ENCODE measurements at regions not wholly inside any gene's neighbourhood (a gene's known extent, or its start where the extent isn't known, plus 50 kb on each side); places are given as distances from the start of the nearest gene placed in this dataset.
"Not testable (repeated sequence)": the region's sequence is repeated elsewhere in the genome, so short reads cannot be mapped to it uniquely, and the experiment has no call there.

DNA sequence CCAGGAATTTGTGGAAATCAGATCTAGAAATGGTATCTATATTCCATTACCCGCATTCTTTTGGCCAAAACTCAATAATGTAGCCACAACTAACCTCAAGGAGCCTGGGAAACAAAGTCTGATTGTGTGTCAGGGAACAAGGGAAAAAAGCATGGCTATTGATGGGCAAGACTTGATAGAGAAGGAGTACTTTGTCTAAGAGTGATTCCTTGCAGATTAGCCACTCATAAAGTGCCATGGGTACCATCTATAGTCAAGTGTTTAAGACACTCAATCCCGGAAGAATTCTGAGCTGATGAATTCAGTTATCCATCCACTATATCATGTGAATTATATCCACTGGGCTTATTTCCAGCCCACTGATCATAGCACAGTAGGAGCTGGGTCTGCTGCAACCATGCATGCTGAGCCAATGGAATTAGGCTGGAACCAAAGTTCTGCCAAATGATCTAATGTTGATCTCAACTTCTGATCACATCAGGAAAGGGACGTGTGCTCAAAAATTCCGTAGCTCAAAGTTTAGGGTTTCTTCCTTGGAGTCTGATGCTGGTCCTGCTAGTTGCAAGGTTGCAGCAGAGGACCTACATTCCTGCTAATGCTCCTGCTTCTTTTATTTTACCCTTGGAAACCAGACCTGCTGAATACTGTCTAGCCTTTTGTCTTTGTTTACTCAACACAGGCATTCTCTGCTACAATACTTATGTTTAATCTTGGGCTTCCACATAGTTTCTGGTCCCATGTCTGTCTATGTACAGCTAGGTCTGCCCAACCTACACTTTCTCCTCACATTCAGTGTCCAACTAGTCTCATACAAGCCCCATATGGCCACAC is 629.7 kb downstream of the IRS1 start:
- DNase-seq (ENCODE audit: low read depth in 2 of 2): no peak

DNA sequence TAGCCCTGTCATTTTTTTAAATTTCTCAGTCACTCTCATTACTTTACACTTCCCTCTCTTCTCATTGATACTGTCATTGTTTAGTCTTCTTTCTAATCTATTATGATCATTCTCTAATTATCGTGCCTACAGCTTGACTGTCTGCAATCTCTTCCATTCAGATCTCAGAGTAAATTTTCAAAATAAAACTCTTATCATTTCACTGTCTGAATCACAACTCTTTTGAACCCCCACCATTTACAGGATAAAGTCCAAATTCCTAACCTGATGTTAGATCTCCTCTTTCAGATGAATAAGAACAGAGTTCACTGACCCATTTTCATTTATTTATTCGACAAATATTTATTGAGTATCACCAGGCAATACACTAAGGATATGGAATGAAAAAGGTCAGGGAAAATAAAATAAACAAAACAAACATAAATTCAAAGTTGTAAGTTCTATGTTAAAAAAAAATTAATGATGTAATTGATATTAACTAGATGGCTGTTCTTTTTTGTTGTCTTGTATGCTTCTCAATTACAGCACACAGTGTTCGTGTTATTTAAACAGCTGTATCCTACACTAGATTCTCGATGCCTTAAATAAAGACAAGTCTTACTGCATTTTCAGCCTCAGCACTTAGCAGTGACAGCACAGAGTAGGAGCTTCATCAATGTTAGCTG is 631.0 kb downstream of the IRS1 start:
- no peak for DNase-seq (ENCODE audit: low read depth in 2 of 2)

DNA sequence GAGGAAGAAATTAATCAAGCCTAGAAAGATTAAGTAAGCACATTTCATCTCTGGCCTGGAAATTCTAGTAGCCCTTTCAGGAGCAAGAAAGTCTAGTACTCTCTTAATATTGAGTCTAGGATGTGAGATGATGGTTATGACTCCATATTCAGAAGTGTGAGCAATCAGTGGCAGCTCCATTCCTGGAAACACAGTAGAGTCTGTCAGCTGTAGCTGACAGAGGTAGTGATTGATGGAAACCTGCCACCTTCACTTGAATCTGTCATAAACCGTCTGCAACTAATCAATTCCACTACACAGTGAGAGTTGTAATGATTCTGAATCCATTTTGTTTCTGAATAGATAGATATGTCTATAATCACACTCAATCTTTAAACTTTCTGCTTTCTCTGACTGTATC is 635.1 kb downstream of the IRS1 start:
- DNase-seq (ENCODE audit: low read depth in 2 of 2): no peak

DNA sequence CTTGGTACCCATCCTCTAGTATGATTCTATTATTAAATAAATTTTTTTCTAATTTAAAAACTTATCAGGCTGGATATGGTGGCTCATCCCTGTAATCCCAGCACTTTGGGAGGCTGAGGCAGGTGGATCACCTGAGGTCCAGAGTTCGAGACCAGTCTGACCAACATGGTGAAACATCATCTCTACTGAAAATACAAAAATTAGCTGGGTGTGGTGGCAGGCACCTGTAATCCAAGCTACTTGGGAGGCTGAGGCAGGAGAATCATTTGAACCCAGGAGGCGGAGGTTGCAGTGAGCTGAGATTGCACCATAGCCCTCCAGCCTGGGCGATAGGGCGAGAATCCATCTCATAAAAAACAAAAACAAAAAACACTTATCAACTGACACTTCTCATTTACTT is 639.0 kb downstream of the IRS1 start:
- not testable (repeated sequence) for DNase-seq (ENCODE audit: low read depth in 2 of 2)

DNA sequence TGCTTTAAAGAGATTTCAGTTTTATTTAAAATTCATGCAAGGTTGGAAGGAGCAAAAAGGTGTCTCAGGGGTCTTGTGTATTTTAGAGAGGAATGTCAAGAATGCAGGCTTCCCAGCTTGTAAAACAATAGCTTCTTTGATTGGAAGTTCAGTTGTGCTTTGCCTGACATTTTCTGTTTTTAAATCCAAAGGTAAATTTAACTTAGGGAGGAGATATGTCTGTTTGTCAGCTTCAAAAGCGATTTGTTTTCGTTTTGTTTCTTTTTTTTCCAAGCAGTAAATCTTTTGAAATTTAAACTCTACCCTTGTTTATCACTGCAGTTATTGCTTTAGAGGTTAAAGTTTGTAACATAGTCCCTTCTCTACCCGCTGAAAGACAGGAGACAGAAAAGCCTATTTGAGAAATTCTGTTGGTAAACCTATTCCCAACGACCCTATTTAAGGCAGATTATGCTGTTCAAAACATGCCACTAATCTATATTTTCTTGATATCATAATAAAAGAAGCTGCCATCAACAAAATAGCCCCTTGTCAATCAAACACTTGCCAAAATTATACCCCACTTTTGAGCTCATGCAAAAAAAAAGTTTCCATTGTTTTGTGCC is 639.6 kb downstream of the IRS1 start:
- no peak for DNase-seq (ENCODE audit: low read depth in 2 of 2)

DNA sequence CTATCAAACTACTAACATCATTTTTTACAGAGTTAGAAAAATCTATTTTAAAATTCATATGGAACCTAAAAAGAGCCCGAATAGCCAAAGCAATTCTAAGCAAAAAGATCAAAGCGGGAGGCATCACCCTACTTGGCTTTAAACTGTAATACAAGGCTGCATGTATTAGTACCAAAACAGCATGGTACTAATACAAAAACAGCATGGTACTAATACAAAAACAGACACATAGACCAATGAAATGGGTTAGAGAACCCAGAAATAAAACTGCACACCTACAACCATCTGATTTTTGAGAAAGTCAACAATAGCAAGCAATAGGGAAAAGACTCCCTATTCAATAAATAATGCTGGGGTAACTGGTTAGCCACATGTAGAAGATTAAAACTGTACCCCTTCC is 640.7 kb downstream of the IRS1 start:
- DNase-seq (ENCODE audit: low read depth in 2 of 2): no peak

DNA sequence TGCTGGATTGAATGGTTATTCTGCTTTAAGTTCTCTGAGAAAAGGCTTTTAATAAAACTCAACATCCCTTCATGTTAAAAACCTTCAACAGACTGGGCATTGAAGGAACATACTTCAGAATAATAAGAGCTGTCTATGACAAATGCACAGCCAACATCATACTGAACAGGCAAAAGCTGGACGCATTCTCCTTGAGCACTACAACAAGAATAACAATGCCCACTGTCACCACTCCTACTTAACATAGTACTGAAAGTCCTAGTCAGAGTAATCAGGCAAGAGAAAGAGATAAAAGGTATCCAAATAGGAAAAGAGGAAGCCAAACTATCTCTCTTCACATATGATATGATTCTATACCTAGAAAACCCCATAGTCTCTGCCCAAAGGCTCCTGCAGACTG is 641.4 kb downstream of the IRS1 start:
- DNase-seq (ENCODE audit: low read depth in 2 of 2): no peak

DNA sequence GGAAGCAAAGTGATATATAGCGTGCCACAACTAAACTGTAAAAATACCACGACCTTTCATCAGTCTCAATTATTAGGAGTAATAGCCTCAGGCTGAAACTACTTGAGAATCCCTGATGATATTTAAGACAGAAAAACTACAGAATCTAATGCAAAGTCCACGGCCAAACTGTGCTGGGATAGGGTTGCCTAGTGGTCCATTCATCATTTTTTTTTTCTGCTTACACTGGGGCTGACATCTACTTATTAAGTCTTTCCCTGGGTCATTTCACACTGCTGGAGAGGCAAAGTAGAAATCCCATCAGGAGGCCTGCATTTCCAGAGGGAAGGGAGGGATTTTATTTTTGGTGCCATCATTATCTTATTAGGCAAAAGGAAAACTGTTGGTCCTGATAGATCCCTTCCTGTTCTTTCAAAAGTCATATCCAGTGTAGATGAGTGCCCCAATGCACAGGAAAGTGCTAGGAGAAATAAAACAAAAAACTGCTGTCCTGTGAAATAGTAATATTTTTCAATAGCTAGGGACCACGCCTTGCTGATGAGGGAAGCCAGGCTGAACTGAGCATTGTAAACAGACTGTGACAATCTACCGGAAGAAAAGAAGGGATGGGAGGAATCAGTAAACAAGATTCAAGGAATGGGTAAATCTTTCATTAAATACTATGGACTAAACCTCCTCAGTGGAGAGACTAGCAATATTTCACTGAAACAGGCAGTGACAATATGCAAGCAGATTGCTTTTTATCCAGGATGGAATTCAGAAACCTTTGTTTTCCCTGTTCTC is 644.3 kb downstream of the IRS1 start:
- DNase-seq (ENCODE audit: low read depth in 2 of 2): no peak

DNA sequence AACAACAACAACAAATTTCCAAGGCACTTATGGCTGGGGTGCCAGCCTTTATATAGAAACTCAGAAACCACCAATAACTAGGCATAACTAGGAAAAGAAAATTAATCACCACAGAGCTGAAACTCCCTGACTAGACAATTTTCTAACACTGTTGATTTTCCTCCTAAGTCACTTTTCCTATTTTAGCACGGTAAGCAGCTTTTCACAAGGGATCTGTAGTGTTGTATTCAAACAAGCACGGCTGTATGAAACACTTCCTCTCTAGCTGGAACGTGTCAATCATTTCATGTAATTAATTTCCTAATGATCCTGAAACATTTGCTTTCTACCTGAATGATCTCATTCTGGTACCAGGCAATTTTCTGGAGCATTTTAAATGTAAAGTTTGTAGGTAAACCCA is 645.0 kb downstream of the IRS1 start:
- DNase-seq (ENCODE audit: low read depth in 2 of 2): no peak

DNA sequence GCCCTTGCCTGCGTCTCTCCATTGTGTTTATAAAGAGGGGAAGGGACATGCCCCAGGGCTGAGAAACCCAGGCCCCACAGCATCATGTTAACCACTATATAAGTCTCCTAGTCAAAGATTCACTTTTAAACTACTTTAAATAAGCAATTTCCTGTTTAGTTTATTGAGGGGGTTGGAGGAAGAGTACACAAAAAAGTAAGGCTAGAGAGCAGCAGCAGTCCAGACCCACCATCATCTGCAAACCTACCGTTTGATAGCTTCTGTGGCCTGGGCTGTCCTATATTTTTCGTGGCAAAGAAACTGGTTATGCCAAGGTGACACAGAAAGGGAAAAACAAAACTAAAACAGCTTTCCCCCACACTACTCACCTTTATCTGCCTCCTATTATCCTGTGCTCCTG is 646.1 kb downstream of the IRS1 start:
- DNase-seq (ENCODE audit: low read depth in 2 of 2): no peak

DNA sequence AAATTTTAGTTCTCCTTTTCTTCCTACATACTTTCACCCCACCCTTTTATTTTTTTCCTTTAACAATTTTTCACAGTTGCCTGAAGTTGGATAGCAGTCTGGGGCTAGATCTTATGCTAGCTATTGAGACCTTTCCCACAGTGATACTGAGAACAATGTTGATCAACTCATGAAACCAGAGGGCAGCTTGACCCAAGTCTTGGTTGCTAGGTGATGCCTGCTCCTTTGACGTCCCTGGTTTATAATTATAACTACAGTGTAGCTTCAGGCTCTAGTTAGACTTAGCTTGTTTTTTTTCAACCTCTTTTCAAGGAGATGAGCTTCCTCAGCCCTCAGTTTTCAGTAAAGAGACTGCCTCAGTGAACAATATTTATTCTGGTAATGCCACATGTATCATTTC is 648.5 kb downstream of the IRS1 start:
- DNase-seq (ENCODE audit: low read depth in 2 of 2): no peak

DNA sequence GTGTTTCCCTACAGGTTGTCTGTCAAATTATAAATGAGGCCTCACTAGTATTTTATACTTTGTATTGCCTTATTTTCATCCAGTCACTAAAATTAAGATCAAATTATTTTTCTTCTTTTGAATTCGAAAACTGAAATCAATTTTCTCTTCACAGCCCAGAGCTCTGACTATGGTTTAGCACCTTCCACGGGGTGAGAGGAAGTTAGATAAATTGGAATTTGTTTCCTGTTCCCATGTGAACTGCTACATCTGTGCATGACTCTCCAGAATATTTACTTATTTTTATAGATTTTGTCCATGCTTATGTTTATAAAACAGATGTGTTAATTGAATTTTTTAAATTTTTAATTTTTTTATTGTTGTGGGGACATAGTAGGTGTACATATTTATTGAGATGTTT is 656.5 kb downstream of the IRS1 start:
- no peak for DNase-seq (ENCODE audit: low read depth in 2 of 2)

DNA sequence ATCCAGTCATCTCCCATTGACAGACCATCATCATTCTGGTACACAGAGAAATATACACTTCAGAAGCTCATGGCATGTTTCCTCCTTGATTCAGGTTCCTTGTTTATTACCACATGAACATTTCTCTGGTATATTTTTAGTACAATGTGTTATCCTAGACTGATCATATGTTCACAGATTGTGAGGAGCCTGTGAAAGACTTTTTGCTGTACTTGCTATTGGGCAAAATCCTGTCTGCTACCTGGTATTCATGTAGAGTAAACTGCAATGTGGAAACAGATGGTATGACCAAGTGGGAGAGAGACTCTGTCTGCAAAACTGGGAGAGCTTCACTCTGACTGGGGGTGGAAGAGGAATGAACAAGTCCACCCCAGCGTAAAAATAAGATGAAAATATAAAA is 657.2 kb downstream of the IRS1 start:
- no peak for DNase-seq (ENCODE audit: low read depth in 2 of 2)

DNA sequence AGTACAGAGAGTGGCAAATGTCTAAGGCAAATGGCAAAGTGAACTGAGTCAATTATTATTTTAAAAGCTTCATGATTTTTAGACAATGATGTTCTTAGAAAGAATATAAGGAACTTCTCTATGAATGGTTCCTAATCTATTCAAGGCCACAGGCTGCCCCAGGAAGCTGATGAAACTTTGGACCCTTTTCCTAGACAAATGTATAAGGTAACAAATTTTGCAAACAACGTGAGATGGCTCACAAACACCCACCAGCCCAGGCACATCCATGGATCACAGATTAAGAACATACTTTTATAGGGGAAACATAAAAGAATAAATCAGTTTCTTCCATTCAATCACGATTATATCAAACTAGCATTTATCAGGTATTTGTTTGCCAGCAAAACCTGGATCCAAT is 659.0 kb downstream of the IRS1 start:
- DNase-seq (ENCODE audit: low read depth in 2 of 2): no peak

DNA sequence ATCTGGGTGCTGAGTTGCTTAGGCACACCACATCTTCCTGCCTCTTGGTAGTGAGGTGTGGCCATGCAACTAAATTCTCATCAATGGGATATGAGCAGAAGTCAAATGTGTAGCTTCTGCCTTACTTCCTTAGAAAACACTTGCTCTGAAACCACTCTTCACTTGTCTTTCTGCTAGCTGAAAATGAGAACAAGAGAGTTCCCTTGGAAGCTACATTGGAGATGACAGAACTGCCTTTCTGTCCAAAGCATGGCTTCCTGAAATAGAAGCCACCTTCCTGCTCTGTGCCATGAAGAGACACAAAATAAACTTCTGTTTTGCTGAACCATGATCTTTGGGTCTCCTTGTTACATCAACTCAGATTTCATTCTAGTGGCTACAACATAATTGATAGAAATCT is 659.9 kb downstream of the IRS1 start:
- DNase-seq (ENCODE audit: low read depth in 2 of 2): no peak

DNA sequence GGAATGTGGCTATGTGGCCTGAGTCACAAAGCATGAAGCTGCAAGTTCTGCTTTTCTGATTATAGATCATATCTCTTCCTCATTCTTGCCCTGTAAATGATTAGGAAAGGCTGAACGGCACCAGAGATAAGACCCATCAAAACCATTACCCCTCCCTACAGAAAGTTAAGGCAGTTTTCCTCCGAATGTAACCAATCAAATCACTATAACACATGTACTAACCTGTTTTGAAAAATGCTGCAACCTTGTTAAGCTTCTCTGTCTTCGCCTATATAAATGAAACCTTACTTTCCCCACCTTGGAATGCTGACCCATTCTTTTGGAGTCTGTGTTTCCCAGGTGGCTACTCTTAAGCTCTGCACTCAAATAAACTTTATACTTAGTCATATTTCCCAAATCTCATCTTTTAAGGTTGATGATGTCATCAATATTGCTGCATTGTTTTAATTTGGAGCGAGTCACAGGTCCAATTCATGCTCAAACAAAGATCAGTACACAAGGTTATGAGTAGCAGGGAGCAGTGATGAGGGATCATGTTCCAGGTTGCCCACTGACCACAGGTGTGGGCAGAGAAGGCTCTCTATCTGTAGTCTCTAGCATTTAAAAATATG is 662.3 kb downstream of the IRS1 start:
- DNase-seq (ENCODE audit: low read depth in 2 of 2): no peak

DNA sequence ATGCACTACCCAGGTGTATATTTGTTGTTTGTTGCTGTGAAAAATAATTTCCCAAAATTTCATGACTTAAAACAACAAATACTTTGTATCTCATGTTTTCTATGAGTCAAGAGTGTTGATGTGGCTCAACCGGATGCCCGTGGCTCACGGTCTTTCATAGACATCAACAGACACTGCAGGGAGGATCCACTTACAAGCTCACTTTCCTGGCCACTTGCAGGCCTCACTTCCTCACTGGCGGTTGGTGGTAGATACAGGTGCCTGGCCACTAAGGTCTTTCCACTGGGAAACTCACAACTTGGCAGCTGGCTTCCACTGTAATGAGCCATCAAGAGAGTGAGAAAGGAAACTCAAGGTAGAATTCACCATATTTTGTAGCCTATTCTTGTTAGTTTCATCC is 662.9 kb downstream of the IRS1 start:
- no peak for DNase-seq (ENCODE audit: low read depth in 2 of 2)

DNA sequence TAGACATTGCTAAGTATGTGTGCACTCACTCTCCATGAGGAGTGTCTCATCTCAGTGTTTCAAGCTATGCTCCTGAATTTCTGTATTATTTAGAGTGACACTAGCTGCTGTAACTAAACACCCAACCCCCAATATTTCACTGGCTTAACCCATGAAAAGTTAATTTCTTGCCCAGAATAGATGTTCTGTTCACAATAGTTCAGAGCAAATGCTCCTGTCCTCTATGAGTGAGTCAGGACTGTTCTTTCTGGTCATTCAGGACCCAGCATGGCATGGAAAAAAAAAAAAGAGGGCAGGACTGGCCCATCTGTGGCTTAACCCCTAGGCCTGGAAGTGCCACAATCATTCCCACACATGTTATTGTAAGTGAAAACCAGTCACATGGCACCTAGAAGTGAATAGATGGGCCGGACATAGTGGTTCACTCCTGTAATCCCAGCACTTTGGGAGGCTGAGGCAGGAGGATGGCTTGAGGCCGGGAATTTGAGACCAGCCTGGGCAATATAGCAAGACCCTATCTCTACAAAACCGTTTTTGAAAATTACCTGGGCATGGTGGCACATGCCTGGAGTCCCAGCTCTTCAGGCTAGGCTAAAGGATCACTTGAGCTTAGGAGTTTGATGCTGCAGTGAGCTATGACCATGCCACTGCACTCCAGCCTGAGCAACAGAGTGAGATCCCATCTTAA is 663.6 kb downstream of the IRS1 start:
- no peak for DNase-seq (ENCODE audit: low read depth in 2 of 2)

DNA sequence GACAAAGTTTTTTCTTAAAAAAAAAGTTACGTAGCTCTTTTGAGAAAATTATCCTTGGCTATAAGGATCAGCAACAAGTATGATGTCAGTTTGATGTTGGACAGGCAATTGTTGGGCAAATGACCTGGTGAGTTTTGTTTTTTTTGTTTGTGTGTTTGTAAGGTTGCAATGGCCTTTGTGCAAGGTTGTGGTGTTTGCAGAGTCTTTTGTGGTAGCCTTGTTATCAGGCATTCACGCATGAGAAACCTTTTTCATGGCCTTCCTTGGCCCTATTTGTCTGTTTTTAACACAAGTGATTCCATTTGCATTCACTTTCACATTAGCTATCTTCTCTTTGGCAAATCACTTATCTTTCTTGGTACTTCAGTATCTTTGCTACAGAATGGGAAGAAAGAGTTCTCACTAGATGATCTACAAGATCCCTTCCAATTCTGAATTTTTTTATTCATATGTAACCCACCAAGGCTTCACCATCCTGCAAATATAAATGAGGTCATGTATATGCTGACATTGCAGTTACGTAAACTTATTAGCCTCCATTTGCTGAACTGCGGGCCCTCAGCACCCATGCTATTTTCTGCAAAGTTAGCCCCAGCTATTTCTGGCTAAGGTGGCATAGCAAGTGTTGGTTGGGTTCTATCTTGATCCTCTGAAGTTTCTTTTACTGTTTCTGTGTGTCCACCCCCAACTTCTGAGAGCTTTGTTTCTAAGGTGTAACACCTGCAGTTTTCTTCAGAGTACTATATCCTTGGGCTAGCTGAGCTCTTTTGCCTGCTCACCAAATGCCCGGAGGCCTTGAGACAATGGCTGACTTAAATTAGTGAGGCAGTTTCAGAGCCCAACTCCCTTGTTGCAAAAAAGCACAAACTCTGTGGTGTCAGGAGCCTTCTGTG is 667.1 kb downstream of the IRS1 start:
- no peak for DNase-seq (ENCODE audit: low read depth in 2 of 2)

DNA sequence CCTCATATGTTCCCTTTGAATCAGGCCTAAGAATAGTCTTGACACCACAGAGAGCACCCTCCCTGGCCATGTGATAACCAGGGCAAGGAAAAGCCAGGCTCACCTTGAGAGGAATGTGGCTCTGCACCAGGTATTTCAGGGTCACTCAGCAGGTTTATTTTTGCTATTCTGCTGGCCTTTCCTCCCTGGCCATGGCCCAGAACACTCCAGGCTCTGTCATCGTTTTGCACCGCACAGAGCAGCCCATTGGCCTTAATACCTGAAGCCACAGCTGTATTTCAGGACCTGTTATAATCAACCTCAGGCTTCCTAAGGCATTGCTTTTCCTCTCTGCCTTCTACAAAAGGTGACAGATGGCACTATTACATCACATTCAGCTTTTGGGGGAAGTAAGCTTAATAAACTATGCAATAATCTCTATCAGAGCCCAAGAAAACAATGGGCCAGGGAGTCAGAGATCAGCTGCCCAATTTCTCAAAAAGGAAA is 668.3 kb downstream of the IRS1 start:
- no peak for DNase-seq (ENCODE audit: low read depth in 2 of 2)
